Activated CD4-positive, alpha-beta memory T cell treated with anti-CD3 and anti-CD28 coated beads for 36 hours (primary cell): ENCODE measurements at regions not wholly inside any gene's neighbourhood (a gene's known extent, or its start where the extent isn't known, plus 50 kb on each side); places are given as distances from the start of the nearest gene placed in this dataset.

Experiments used
- CTCF ChIA-PET: fragments of 350-600 bp; sonication (Branson Sonifier 250); formaldehyde crosslinking; loops from one replicate; lab custom pipeline; 2021; ENCODE audit warnings: antibody characterized with exemption, inconsistent platforms; lab: Charles Lee
- POLR2A ChIA-PET: fragments of 350-600 bp; sonication (Branson Sonifier 250); formaldehyde crosslinking; loops from one replicate; lab custom pipeline; 2021; ENCODE audit warnings: antibody characterized with exemption; lab: Charles Lee
- DNase-seq: peaks from one replicate; pipeline ENCODE4 v3.0.0-alpha.2; 2020
- H3K27ac Mint-ChIP-seq: one replicate; pipeline ENCODE4 v1.8.0; 2021; ENCODE audit warnings: mixed read lengths
- H3K27me3 Mint-ChIP-seq: one replicate; pipeline ENCODE4 v1.8.0; 2021; ENCODE audit warnings: mixed read lengths
- H3K36me3 Mint-ChIP-seq: one replicate; pipeline ENCODE4 v1.8.0; 2021; ENCODE audit warnings: mixed read lengths
- H3K4me1 Mint-ChIP-seq: one replicate; pipeline ENCODE4 v1.8.0; 2021; ENCODE audit warnings: low read depth, mixed read lengths
- H3K4me3 Mint-ChIP-seq: one replicate; pipeline ENCODE4 v1.8.0; 2021; ENCODE audit warnings: mild to moderate bottlenecking, mixed read lengths
- H3K9me3 Mint-ChIP-seq: one replicate; pipeline ENCODE4 v1.8.0; 2021; ENCODE audit warnings: mixed read lengths
- intact Hi-C: fragments of 100-400 bp; cut with micrococcal nuclease; formaldehyde crosslinking; loops from one replicate; pipeline ENCODE4 v1.15.1; 2023

DNA sequence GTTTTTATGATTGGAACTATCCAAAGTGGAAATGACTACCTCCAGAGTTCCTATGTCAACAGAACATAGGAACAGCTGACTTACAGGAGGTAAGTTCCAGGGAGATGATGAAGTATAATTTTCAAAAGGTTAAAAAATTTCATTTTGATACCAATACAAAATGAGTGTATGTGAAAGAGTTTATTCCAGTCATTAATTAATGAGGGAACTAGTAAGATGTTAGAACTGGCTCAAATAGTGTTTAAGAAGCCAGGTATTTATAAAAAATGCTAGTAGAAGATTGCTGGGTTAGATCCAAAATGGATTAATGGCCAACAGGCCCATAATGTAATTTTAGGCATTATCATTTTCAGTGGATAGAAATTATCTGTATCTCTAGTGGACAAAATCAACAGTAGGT lies 227.7 kb upstream of the ZBED5 start:
- Mint-ChIP-seq H3K27ac (no peak overlapping the region), H3K27me3 (peaks cover 3% of the 10 kb centered on the region), H3K4me1 (no peaks in the 10 kb centered on the region), H3K36me3 (no peaks in the 10 kb centered on the region), H3K4me3 (no peak overlapping the region), H3K9me3 (no peaks in the 10 kb centered on the region)
- ChIA-PET CTCF (no interaction called here), POLR2A (no interaction called here)
- DNase-seq: no peak
- intact Hi-C loops: no loop called here

- no peak overlapping the region for H3K27ac Mint-ChIP-seq
- H3K36me3 Mint-ChIP-seq: no peaks in the 10 kb centered on the region
- intact Hi-C loops: no loop called here
- H3K9me3 Mint-ChIP-seq: no peaks in the 10 kb centered on the region
- no peaks in the 10 kb centered on the region for H3K4me1 Mint-ChIP-seq
- peaks cover 3% of the 10 kb centered on the region for H3K27me3 Mint-ChIP-seq
- POLR2A ChIA-PET: no interaction called here
- CTCF ChIA-PET: no interaction called here
- no peak for DNase-seq
- H3K4me3 Mint-ChIP-seq: no peak overlapping the region
These were observed 226.5 kb upstream of the ZBED5 start for GRCh38 chr11:11084337-11084736.

DNA sequence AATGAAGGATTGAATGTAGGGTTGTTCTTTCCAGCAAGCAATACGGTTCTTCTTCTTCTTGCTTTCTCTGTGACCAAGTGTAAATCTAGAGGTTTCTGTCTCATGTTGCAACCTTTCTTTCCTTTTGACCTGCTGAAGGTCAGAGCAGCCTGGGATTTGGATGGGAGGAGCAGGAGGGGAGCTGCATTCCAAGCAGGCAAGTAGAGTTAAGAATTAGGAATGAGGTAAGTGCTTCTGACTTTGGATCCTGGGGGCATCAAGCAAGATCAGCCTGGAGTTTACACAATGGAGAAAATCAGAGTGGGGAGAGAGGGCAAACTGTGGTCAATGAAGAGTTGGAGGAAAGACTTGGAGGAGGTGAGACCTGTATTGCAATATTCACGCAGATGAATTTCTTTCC lies 225.6 kb upstream of the ZBED5 start:
- Mint-ChIP-seq H3K27me3 (peaks cover 4% of the 10 kb centered on the region), H3K36me3 (no peaks in the 10 kb centered on the region), H3K4me3 (no peak overlapping the region), H3K9me3 (no peaks in the 10 kb centered on the region), H3K4me1 (no peaks in the 10 kb centered on the region), H3K27ac (no peak overlapping the region)
- DNase-seq: no peak
- ChIA-PET POLR2A (no interaction called here), CTCF (no interaction called here)
- intact Hi-C loops: no loop called here

DNA sequence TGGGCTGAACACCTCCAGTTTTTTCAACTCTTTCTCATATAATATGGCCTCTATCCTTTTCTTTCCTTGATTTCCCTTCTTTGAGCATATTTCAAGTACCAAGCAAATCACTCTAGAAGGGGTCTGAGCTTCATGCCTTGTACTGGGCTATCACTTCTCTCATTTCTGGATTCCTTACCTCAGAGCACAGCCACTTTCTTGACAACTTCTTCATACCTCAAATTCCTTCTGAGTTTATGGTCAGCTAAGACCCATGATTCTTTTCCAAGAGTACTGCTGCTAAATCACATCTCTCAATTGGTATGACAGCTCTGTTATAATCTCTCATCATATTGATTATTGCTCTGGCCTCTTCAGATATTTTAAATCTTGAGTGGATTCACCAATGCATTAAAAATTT lies 224.8 kb upstream of the ZBED5 start:
- H3K9me3 Mint-ChIP-seq: no peaks in the 10 kb centered on the region
- intact Hi-C loops: no loop called here
- H3K4me3 Mint-ChIP-seq: no peak overlapping the region
- H3K36me3 Mint-ChIP-seq: no peaks in the 10 kb centered on the region
- CTCF ChIA-PET: interaction anchor here (1.4 kb wide), 1 partner anchor 55 kb away, joined by 4 read pairs; no protein-coding TSS in a partner anchor
- H3K4me1 Mint-ChIP-seq: no peaks in the 10 kb centered on the region
- H3K27me3 Mint-ChIP-seq: peaks cover 7% of the 10 kb centered on the region
- H3K27ac Mint-ChIP-seq: no peak overlapping the region
- no peak for DNase-seq
- POLR2A ChIA-PET: no interaction called here

- no peaks in the 10 kb centered on the region for H3K36me3 Mint-ChIP-seq
- H3K27me3 Mint-ChIP-seq: peaks cover 9% of the 10 kb centered on the region
- H3K27ac Mint-ChIP-seq: no peak overlapping the region
- ChIA-PET CTCF (interaction anchor here (1.4 kb wide), 1 partner anchor 54 kb away, joined by 4 read pairs; no protein-coding TSS in a partner anchor), POLR2A (interaction anchor here (0.6 kb wide), 1 partner anchor 817 kb away, joined by 3 read pairs; no protein-coding TSS in a partner anchor)
- intact Hi-C loops: no loop called here
- no peaks in the 10 kb centered on the region for H3K9me3 Mint-ChIP-seq
- peaks cover 3% of the 10 kb centered on the region for H3K4me1 Mint-ChIP-seq
- no peak for DNase-seq
- H3K4me3 Mint-ChIP-seq: no peak overlapping the region
These were observed 223.9 kb upstream of the ZBED5 start for GRCh38 chr11:11081776-11082175.

- no peak for DNase-seq
- peaks cover 9% of the 10 kb centered on the region for H3K27me3 Mint-ChIP-seq
- H3K9me3 Mint-ChIP-seq: no peaks in the 10 kb centered on the region
- intact Hi-C loops: no loop called here
- H3K27ac Mint-ChIP-seq: no peak overlapping the region
- H3K36me3 Mint-ChIP-seq: no peaks in the 10 kb centered on the region
- H3K4me1 Mint-ChIP-seq: peaks cover 5% of the 10 kb centered on the region
- POLR2A ChIA-PET: interaction anchor here (0.6 kb wide), 1 partner anchor 818 kb away, joined by 3 read pairs; no protein-coding TSS in a partner anchor
- CTCF ChIA-PET: interaction anchor here (1.4 kb wide), 1 partner anchor 53 kb away, joined by 4 read pairs; no protein-coding TSS in a partner anchor
- H3K4me3 Mint-ChIP-seq: no peak overlapping the region
These were observed 223.4 kb upstream of the ZBED5 start for GRCh38 chr11:11081288-11081687.

- Mint-ChIP-seq H3K4me1 (peaks cover 6% of the 10 kb centered on the region), H3K27me3 (peaks cover 7% of the 10 kb centered on the region), H3K4me3 (no peak overlapping the region), H3K36me3 (no peaks in the 10 kb centered on the region), H3K27ac (no peak overlapping the region), H3K9me3 (no peaks in the 10 kb centered on the region)
- ChIA-PET CTCF (no interaction called here), POLR2A (no interaction called here)
- intact Hi-C loops: no loop called here
- no peak for DNase-seq
These were observed 220.7 kb upstream of the ZBED5 start for GRCh38 chr11:11078344-11079086.

DNA sequence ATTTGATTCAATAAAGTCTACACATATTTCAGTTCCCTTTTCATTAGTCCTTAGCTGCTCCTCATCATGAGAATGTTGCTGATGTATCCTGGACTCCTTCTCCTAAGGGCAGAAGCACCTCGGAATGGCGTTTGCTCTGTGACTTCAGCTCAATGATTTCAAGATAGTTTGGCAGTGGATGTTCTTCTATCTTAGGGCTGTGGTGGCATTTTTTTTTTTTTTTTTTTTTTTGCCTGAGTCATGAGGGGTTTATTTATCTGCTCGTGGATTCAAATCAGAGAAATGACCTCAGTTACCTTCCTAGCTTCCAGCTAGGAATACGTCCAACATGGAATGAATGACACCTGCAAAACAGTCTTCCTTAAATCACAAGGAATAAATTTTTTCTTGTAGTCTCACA lies 220.0 kb upstream of the ZBED5 start:
- Mint-ChIP-seq H3K27me3 (peaks cover 7% of the 10 kb centered on the region), H3K4me3 (no peak overlapping the region), H3K9me3 (no peaks in the 10 kb centered on the region), H3K27ac (no peak overlapping the region), H3K36me3 (no peaks in the 10 kb centered on the region), H3K4me1 (peaks cover 6% of the 10 kb centered on the region)
- no peak for DNase-seq
- POLR2A ChIA-PET: no interaction called here
- CTCF ChIA-PET: no interaction called here
- intact Hi-C loops: no loop called here

DNA sequence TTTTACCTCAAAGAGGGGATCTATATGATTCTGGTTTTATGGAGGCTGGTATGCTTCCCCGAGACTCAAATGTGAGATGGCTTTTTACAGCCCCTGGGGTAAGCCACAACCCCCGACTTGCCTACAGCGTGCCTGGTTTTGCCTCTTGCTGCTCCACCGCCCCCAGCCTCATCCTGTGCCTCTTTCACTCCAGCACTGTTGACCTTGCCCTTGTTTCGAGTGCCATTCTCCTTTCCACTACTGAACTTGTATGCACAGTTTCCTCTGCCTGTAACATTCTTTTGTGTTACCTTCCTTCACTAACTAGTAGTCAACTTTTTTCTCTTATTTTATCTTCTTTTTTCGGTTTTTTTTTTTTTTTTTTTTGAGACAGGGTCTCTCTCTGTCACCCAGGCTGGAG lies 219.0 kb upstream of the ZBED5 start:
- intact Hi-C loops: no loop called here
- no peak for DNase-seq
- H3K27me3 Mint-ChIP-seq: peaks cover 7% of the 10 kb centered on the region
- no peaks in the 10 kb centered on the region for H3K36me3 Mint-ChIP-seq
- peaks cover 6% of the 10 kb centered on the region for H3K4me1 Mint-ChIP-seq
- H3K27ac Mint-ChIP-seq: no peak overlapping the region
- H3K9me3 Mint-ChIP-seq: no peaks in the 10 kb centered on the region
- ChIA-PET POLR2A (no interaction called here), CTCF (interaction anchor here (0.6 to 1.1 kb wide), 2 partner anchors 21 to 49 kb away, joined by 3 read pairs; no protein-coding TSS in a partner anchor)
- H3K4me3 Mint-ChIP-seq: no peak overlapping the region

DNA sequence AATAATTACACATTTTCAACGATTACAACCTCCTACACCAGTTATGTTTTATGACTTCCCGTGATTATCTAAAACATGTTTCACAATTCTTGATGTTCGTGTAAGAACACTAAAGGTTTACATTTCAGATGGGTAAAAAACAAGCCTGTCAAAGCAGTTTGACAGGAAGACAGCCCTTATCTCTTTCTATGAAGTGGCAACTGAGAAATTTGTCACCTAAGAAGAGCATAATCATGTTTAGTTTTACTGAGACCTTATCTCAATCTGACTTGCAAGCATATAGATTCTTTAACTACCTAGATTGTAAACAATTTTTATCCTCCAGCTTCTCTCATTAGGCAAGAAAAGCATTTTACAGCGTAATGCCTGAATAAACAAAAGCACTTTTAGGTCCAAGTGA lies 218.4 kb upstream of the ZBED5 start:
- Mint-ChIP-seq H3K4me3 (no peak overlapping the region), H3K27ac (no peak overlapping the region), H3K27me3 (peaks cover 7% of the 10 kb centered on the region), H3K4me1 (peaks cover 6% of the 10 kb centered on the region), H3K36me3 (no peaks in the 10 kb centered on the region), H3K9me3 (no peaks in the 10 kb centered on the region)
- intact Hi-C loops: no loop called here
- ChIA-PET CTCF (interaction anchor here (1.1 kb wide), 1 partner anchor 48 kb away, joined by 3 read pairs; no protein-coding TSS in a partner anchor), POLR2A (no interaction called here)
- DNase-seq: no peak

DNA sequence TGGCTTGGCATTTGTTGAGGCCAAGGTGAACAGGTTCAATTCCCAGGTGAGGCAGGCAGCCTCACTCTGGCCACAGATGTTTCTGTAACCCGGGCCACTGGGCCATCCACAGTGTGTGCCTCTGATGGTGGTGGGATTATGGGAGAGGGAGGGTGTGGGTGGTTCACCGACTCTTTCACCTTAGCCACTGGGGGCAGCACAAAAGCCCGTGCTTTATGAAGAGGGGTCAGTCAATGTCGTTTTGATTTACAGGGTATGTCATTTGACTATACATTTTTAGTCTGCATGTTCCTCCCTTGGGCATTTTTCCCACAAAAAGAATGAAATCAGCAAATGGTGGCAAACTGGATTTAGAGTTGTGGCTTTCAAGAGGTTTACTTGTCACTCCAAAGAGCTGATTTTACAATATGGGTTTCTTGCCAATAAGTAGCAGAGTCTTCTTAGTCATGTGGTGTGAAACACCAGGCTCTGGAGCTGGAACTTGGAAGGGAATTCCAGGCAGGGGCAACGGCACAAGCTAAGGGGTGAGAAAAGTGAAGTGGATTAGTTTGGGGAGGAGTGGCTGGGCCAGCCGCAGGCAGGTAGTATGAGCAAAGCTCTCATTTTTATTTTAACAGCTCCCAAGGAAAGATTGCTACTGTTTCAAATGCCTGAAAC lies 217.8 kb upstream of the ZBED5 start:
- H3K4me1 Mint-ChIP-seq: peaks cover 6% of the 10 kb centered on the region
- POLR2A ChIA-PET: no interaction called here
- CTCF ChIA-PET: interaction anchor here (1.1 kb wide), 1 partner anchor 48 kb away, joined by 3 read pairs; no protein-coding TSS in a partner anchor
- H3K36me3 Mint-ChIP-seq: no peaks in the 10 kb centered on the region
- intact Hi-C loops: no loop called here
- peaks cover 7% of the 10 kb centered on the region for H3K27me3 Mint-ChIP-seq
- H3K9me3 Mint-ChIP-seq: no peaks in the 10 kb centered on the region
- H3K27ac Mint-ChIP-seq: no peak overlapping the region
- no peak for DNase-seq
- H3K4me3 Mint-ChIP-seq: no peak overlapping the region

DNA sequence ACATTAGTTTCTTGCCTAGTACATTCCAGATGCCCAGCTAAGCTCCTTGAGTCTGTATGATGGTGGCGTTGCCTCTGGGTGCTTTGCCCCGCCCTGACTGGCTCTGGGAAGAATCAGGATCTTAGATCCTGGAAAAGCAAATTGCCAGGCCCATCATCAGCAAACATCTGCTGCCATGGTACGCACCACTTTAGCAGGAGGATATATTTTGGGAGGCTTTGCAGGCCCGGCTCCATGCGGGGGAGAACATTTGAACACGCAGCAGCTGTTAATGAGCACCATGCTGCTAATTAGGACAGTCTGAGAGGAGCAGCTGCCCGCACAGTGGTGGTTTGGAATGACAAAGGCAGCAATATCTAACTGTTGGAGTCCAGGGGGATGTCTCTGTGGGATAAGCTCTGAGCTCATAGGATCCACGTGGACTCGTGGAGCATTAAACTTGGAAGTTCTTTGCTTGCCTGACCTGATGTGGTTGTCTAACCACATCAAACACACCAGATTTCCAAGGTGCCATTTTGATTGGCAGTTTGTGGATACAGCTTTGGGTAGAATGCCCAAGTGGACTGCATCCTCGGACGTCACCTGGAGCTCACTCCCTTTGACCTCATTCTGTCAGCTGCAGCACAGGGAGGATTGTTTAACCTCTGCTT lies 217.0 kb upstream of the ZBED5 start:
- Mint-ChIP-seq H3K27ac (no peak overlapping the region), H3K27me3 (peaks cover 7% of the 10 kb centered on the region), H3K9me3 (no peaks in the 10 kb centered on the region), H3K4me3 (no peak overlapping the region), H3K4me1 (peaks cover 6% of the 10 kb centered on the region), H3K36me3 (no peaks in the 10 kb centered on the region)
- ChIA-PET CTCF (interaction anchor here (0.9 kb wide), 1 partner anchor 38 kb away, joined by 3 read pairs; no protein-coding TSS in a partner anchor), POLR2A (no interaction called here)
- DNase-seq: no peak
- intact Hi-C loops: no loop called here
